ENCODE measurements at regions not wholly inside any gene's neighbourhood (a gene's known extent, or its start where the extent isn't known, plus 50 kb on each side); places are given as distances from the start of the nearest gene placed in this dataset.
A peak's percentile ranks its signal among the peaks of the same experiment; 100 is the strongest.

DNA sequence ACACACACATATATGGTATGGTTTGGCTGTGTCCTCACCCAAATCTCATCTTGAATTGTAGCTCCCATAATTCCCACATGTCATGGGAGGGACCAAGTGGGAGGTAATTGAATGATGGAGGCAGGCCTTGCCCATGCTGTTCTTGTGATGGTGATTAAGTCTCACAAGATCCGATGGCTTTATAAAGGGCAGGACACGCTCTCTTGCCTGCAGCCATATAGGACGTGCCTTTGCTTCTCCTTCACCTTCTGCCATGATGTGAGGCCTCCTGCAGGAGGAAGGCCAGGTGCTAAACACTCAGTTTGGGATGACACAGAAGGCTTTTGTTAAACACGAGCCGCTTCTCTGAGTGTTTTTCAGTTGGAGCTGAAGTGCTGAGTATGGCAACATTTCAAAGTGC lies 205.3 kb upstream of the KLF6 start:
- BruUV-seq (replicated peaks): no TSS peak
- H3K4me1 Mint-ChIP-seq (ENCODE audit: low read depth, unreplicated experiment): peaks cover 11% of the 10 kb centered on the region
- no peak overlapping the region for H3K4me3 Mint-ChIP-seq (ENCODE audit: low read depth, unreplicated experiment)
- H3K9me3 Mint-ChIP-seq (ENCODE audit: low read depth, unreplicated experiment): no peaks in the 10 kb centered on the region
- no peaks in the 10 kb centered on the region for H3K36me3 Mint-ChIP-seq (ENCODE audit: insufficient read depth, unreplicated experiment)
- intact Hi-C loops (cut with micrococcal nuclease; ENCODE audit: unreplicated experiment): no loop called here
- H3K27me3 Mint-ChIP-seq (ENCODE audit: unreplicated experiment): no peaks in the 10 kb centered on the region
- no peak overlapping the region for H3K27ac Mint-ChIP-seq (ENCODE audit: unreplicated experiment)
- no peak for DNase-seq
- TF ChIP-seq, protein P1, sequence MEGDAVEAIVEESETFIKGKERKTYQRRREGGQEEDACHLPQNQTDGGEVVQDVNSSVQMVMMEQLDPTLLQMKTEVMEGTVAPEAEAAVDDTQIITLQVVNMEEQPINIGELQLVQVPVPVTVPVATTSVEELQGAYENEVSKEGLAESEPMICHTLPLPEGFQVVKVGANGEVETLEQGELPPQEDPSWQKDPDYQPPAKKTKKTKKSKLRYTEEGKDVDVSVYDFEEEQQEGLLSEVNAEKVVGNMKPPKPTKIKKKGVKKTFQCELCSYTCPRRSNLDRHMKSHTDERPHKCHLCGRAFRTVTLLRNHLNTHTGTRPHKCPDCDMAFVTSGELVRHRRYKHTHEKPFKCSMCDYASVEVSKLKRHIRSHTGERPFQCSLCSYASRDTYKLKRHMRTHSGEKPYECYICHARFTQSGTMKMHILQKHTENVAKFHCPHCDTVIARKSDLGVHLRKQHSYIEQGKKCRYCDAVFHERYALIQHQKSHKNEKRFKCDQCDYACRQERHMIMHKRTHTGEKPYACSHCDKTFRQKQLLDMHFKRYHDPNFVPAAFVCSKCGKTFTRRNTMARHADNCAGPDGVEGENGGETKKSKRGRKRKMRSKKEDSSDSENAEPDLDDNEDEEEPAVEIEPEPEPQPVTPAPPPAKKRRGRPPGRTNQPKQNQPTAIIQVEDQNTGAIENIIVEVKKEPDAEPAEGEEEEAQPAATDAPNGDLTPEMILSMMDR (IDR thresholded peaks at IDR 0.05; ENCODE audit: unreplicated experiment): no peak
- CTCF ChIA-PET: no interaction called here

DNA sequence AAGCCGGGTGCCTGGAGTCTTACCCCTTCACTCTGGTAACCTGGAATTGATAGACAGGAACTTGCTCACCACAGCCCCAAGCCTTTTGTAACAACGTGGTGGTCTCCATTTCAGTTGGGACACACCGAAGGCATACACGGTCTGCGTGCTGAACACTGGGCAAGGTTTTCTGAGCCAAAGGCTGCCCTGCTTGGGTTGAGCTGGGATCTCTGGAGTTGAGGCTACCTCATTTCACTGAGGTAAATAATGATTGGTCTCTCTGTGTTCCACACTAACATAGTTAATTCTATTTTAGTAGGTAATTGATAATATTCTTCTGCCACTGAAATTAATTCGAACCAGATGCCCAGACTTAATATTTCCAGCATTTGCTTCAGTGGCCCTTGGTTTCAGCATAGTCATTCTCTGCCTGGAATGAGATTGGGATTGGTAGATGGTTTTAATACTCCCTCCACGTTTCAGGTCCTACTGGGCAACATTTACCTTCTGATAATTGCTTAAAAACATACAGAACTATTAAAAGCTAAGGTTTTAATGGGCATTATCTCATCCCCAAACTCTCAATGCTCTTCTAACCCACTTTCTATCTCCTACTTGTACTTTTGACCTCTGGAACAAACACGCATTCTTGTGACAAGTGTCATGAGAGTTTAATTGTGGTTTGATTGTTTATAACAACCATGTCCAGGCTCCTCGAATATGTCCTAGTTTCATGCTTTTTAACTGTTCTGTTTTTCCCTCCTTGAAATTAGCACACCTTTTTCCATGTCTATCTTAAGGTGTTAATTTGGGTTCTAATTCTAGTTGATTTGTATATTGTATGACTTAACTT lies 202.3 kb upstream of the KLF6 start:
- CTCF ChIA-PET: no interaction called here
- Mint-ChIP-seq H3K27ac (ENCODE audit: unreplicated experiment) (peak overlapping the region; percentile 46), H3K9me3 (ENCODE audit: low read depth, unreplicated experiment) (peaks cover 2% of the 10 kb centered on the region), H3K36me3 (ENCODE audit: insufficient read depth, unreplicated experiment) (no peaks in the 10 kb centered on the region), H3K4me1 (ENCODE audit: low read depth, unreplicated experiment) (peaks cover 11% of the 10 kb centered on the region), H3K4me3 (ENCODE audit: low read depth, unreplicated experiment) (no peak overlapping the region), H3K27me3 (ENCODE audit: unreplicated experiment) (no peaks in the 10 kb centered on the region)
- DNase-seq: no peak
- intact Hi-C loops (cut with micrococcal nuclease; ENCODE audit: unreplicated experiment): no loop called here
- TF ChIP-seq, protein P1 (IDR thresholded peaks at IDR 0.05; ENCODE audit: unreplicated experiment): no peak
- BruUV-seq (replicated peaks): no TSS peak

DNA sequence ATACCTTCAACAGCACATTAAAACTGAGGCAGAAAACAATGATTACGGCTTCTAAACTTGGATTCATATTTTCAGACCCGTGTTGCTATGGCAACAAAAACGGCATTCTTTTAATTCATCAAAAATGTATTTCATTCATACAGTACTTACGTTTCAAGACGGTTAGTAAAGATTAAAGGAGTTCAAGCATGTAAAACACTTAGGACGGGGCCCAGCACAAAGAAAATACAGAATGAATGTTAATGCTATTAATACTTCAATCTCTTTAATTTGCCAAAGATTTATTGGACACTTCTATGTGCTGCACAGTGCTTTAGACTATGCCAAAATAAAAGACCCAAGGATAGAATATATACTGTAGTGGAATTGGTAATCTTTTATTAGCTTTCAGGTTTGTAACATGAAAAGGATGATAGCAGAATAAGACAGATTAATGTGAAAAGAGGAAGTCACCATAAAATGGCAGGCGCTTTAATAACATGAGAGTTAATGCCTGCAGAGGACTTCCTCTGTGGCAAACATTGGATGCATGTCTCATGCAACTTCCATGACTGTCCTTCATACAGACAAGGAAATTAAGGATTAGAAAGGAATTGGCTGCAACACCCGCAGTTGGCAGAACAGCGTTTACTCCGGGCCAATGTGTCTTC lies 201.6 kb upstream of the KLF6 start:
- Mint-ChIP-seq H3K4me3 (ENCODE audit: low read depth, unreplicated experiment) (no peak overlapping the region), H3K4me1 (ENCODE audit: low read depth, unreplicated experiment) (peaks cover 11% of the 10 kb centered on the region), H3K9me3 (ENCODE audit: low read depth, unreplicated experiment) (peaks cover 2% of the 10 kb centered on the region), H3K27ac (ENCODE audit: unreplicated experiment) (no peak overlapping the region), H3K27me3 (ENCODE audit: unreplicated experiment) (no peaks in the 10 kb centered on the region), H3K36me3 (ENCODE audit: insufficient read depth, unreplicated experiment) (no peaks in the 10 kb centered on the region)
- intact Hi-C loops (cut with micrococcal nuclease; ENCODE audit: unreplicated experiment): no loop called here
- no TSS peak for BruUV-seq (replicated peaks)
- CTCF ChIA-PET: no interaction called here
- TF ChIP-seq, protein P1 (IDR thresholded peaks at IDR 0.05; ENCODE audit: unreplicated experiment): no peak
- no peak for DNase-seq

DNA sequence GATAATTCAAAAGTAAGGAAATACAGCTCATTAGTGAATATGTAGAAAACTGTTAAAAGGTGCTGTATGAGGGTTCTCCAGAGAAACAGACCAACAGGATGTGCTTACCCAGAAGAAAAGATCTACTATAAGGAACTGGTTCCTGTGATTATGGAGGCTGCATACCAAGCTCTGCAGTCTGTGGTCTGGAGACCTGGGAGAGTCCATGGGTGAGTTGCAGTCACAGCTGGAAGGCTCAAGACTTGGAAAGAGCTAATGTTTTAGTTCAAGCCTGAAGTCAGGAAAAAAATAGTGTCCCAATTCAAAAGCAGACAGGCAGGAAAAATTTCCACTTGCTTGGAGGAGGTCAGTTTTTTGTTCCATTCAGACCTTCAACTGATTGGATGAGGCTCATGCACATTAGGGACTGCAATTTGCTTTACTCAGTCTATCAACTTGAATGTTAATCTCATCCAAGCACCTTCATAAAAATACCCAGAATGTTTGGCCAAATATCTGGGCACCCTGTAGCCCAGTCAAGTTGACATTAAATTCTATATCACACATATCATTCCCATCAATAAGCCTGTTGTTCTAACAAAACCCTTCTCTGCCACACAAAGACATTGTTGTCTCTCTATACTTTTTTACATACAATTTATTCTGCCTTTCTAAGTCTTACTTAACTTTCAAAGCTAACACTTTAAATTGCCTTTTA lies 197.9 kb upstream of the KLF6 start:
- no peak for DNase-seq
- H3K27ac Mint-ChIP-seq (ENCODE audit: unreplicated experiment): no peak overlapping the region
- H3K27me3 Mint-ChIP-seq (ENCODE audit: unreplicated experiment): no peaks in the 10 kb centered on the region
- no peaks in the 10 kb centered on the region for H3K36me3 Mint-ChIP-seq (ENCODE audit: insufficient read depth, unreplicated experiment)
- TF ChIP-seq, protein P1 (IDR thresholded peaks at IDR 0.05; ENCODE audit: unreplicated experiment): no peak
- CTCF ChIA-PET: no interaction called here
- H3K4me1 Mint-ChIP-seq (ENCODE audit: low read depth, unreplicated experiment): peaks cover 8% of the 10 kb centered on the region
- no TSS peak for BruUV-seq (replicated peaks)
- intact Hi-C loops (cut with micrococcal nuclease; ENCODE audit: unreplicated experiment): no loop called here
- no peak overlapping the region for H3K4me3 Mint-ChIP-seq (ENCODE audit: low read depth, unreplicated experiment)
- H3K9me3 Mint-ChIP-seq (ENCODE audit: low read depth, unreplicated experiment): peaks cover 2% of the 10 kb centered on the region

Measured in Calu3 (cell line).